Dedifferentiated amniotic fluid mesenchymal stem cell (primary cell): ENCODE measurements at regions not wholly inside any gene's neighbourhood (a gene's known extent, or its start where the extent isn't known, plus 50 kb on each side); places are given as distances from the start of the nearest gene placed in this dataset.

Source experiments
- DNase-seq: peaks from one replicate; pipeline ENCODE4 v3.0.0-alpha.2; 2016; ENCODE audit errors: extremely low spot score

GRCh38 chr4:20592663-20593062 lies 107.6 kb upstream of the PACRGL start:
- DNase-seq = peak; percentile 51

GRCh38 chr4:20598626-20599025 lies 101.6 kb upstream of the PACRGL start:
- no peak for DNase-seq

- peak; percentile 40 for DNase-seq
Observed at GRCh38 chr4:20603671-20604313, 96.5 kb upstream of the PACRGL start.

- DNase-seq = no peak
Observed at GRCh38 chr4:20612313-20612712, 87.9 kb upstream of the PACRGL start.

GRCh38 chr4:20614816-20615215 lies 85.4 kb upstream of the PACRGL start:
- no peak for DNase-seq

- no peak for DNase-seq
Observed at GRCh38 chr4:20615486-20616260, 84.6 kb upstream of the PACRGL start.

- no peak for DNase-seq
Observed at GRCh38 chr4:20616313-20616712, 83.9 kb upstream of the PACRGL start.

- no peak for DNase-seq
Observed at GRCh38 chr4:20616848-20617247, 83.4 kb upstream of the PACRGL start.

GRCh38 chr4:20617678-20618396 lies 82.4 kb upstream of the PACRGL start:
- no peak for DNase-seq

GRCh38 chr4:20618731-20619130 lies 81.5 kb upstream of the PACRGL start:
- DNase-seq = no peak

- DNase-seq = no peak
Observed at GRCh38 chr4:20621476-20621875, 78.8 kb upstream of the PACRGL start.

GRCh38 chr4:20622701-20623100 lies 77.6 kb upstream of the PACRGL start:
- DNase-seq = no peak

- DNase-seq = no peak
Observed at GRCh38 chr4:20623939-20624338, 76.3 kb upstream of the PACRGL start.

GRCh38 chr4:20624793-20625374 lies 75.4 kb upstream of the PACRGL start:
- DNase-seq = no peak

GRCh38 chr4:20625426-20625825 lies 74.8 kb upstream of the PACRGL start:
- no peak for DNase-seq

- DNase-seq = no peak
Observed at GRCh38 chr4:20626326-20627005, 73.8 kb upstream of the PACRGL start.

GRCh38 chr4:20627866-20628265 lies 72.4 kb upstream of the PACRGL start:
- DNase-seq = no peak

GRCh38 chr4:20629186-20630106 lies 70.8 kb upstream of the PACRGL start:
- DNase-seq = no peak

GRCh38 chr4:20638825-20639224 lies 61.4 kb upstream of the PACRGL start:
- no peak for DNase-seq

- DNase-seq = no peak
Observed at GRCh38 chr4:20639346-20639745, 60.9 kb upstream of the PACRGL start.

- no peak for DNase-seq
Observed at GRCh38 chr4:20640989-20641388, 59.3 kb upstream of the PACRGL start.
